ENCODE measurements at regions not wholly inside any gene's neighbourhood (a gene's known extent, or its start where the extent isn't known, plus 50 kb on each side); places are given as distances from the start of the nearest gene placed in this dataset.

GRCh38 chr2:156687715-156688114 lies 251.5 kb downstream of the GPD2 start:
- Histone ChIP-seq H3K9ac (ENCODE audit: low read depth, low read length) (no peak overlapping the region), H3K9me3 (ENCODE audit: control insufficient read depth, insufficient read depth, low read length) (no peaks in the 10 kb centered on the region), H3K27ac (ENCODE audit: insufficient read depth, low read length) (no peak overlapping the region), H3K14ac (replicated peaks; ENCODE audit: low read depth, low read length) (no peak overlapping the region), H3K4me3 (ENCODE audit: insufficient read depth, low read depth, low read length) (no peak overlapping the region), H4K20me1 (ENCODE audit: insufficient read depth, low read length) (no peaks in the 10 kb centered on the region), H2BK20ac (ENCODE audit: low read depth, low read length) (no peak overlapping the region), H3K56ac (ENCODE audit: extremely low read depth, insufficient read depth, low read length) (no peak overlapping the region), H2BK15ac (ENCODE audit: low read depth, low read length) (no peak overlapping the region), H3K27me3 (ENCODE audit: control insufficient read depth, insufficient read depth, low read length) (no peaks in the 10 kb centered on the region), H2BK120ac (ENCODE audit: low read depth, low read length) (no peak overlapping the region), H2BK5ac (ENCODE audit: low read depth, low read length, poor library complexity, severe bottlenecking) (no peak overlapping the region), H4K8ac (ENCODE audit: low read depth in 2 of 2, low read length in 2 of 2) (no peak overlapping the region), H2AK9ac (replicated peaks; ENCODE audit: low read depth, low read length, poor library complexity) (no peak overlapping the region), H2AFZ (replicated peaks; ENCODE audit: low read length, poor library complexity) (no peak overlapping the region), H3K4me1 (ENCODE audit: control insufficient read depth, insufficient read depth, low read length) (no peaks in the 10 kb centered on the region), H4K91ac (ENCODE audit: insufficient read depth, low read depth, low read length) (no peak overlapping the region), H3K9me1 (ENCODE audit: insufficient read depth, low read length) (no peaks in the 10 kb centered on the region), H2AK5ac (ENCODE audit: low read depth, low read length) (no peak overlapping the region), H3K36me3 (ENCODE audit: control insufficient read depth, insufficient read depth, low read length) (no peaks in the 10 kb centered on the region), H3K4ac (ENCODE audit: low read depth, low read length) (no peak overlapping the region), H3K18ac (ENCODE audit: low read depth, low read length) (no peak overlapping the region), H4K5ac (ENCODE audit: low read depth, low read length) (no peak overlapping the region), H3K79me1 (ENCODE audit: low read depth in 1 of 2, low read length in 2 of 2) (no peaks in the 10 kb centered on the region), H3K23ac (ENCODE audit: low read depth, low read length) (no peak overlapping the region), H3K4me2 (ENCODE audit: low read depth, low read length) (no peak overlapping the region)
- ChIA-PET CTCF (no interaction called here), POLR2A (ENCODE audit: unreplicated experiment) (no interaction called here)
- intact Hi-C loops (cut with micrococcal nuclease) (no loop called here), dilution Hi-C loops (cut with HindIII; ENCODE audit: low sequenced_read_pairs, unreplicated experiment) (no loop called here), in situ Hi-C loops (cut with MboI; ENCODE audit: low sequenced_read_pairs) (no loop called here)
- TF ChIP-seq MAZ (IDR thresholded peaks at IDR 0.05; ENCODE audit: borderline replicate concordance, low read depth, low read length) = no peak
- peak; percentile 87 for TF ChIP-seq CEBPB (IDR thresholded peaks at IDR 0.05; ENCODE audit: low read depth, low read length)
- WGBS, 2 experiments (ENCODE audit: extremely low coverage in 2 of 2, insufficient read length in 1 of 2) = no CpG with 5 or more reads among the region's 1 CpG
- BruUV-seq (replicated peaks) = no TSS peak
- ATAC-seq (ENCODE audit: low read depth) (no peak), DNase-seq (peak; percentile 1)

All from IMR-90 (cell line).